ENCODE measurements at regions not wholly inside any gene's neighbourhood (a gene's known extent, or its start where the extent isn't known, plus 50 kb on each side); places are given as distances from the start of the nearest gene placed in this dataset.

- no peak for DNase-seq
These were observed 533.0 kb downstream of the TLE1 start for GRCh38 chr9:81156381-81156780.

GRCh38 chr9:81150016-81150625, 539.2 kb downstream of the TLE1 start:
- DNase-seq, result no peak

- no peak for DNase-seq
These were observed 542.5 kb downstream of the TLE1 start for GRCh38 chr9:81146684-81147337.

- peak; percentile 2 for DNase-seq
These were observed 543.1 kb downstream of the TLE1 start for GRCh38 chr9:81146241-81146640.

- no peak for DNase-seq
These were observed 543.9 kb downstream of the TLE1 start for GRCh38 chr9:81145331-81145963.

GRCh38 chr9:81141961-81142360, 547.4 kb downstream of the TLE1 start:
- DNase-seq, result no peak

- no peak for DNase-seq
These were observed 551.3 kb downstream of the TLE1 start for GRCh38 chr9:81137976-81138568.

GRCh38 chr9:81132796-81133195, 556.6 kb downstream of the TLE1 start:
- no peak for DNase-seq

GRCh38 chr9:81132318-81132717, 557.0 kb downstream of the TLE1 start:
- no peak for DNase-seq

- no peak for DNase-seq
These were observed 560.6 kb downstream of the TLE1 start for GRCh38 chr9:81128701-81129100.

- no peak for DNase-seq
These were observed 563.8 kb downstream of the TLE1 start for GRCh38 chr9:81125446-81126092.

GRCh38 chr9:81123526-81123925, 565.8 kb downstream of the TLE1 start:
- no peak for DNase-seq

GRCh38 chr9:81122749-81123148, 566.6 kb downstream of the TLE1 start:
- DNase-seq, result no peak

GRCh38 chr9:81119591-81119990, 569.8 kb downstream of the TLE1 start:
- no peak for DNase-seq

GRCh38 chr9:81118416-81118815, 570.9 kb downstream of the TLE1 start:
- no peak for DNase-seq

GRCh38 chr9:81116340-81117137, 572.8 kb downstream of the TLE1 start:
- DNase-seq, result no peak

GRCh38 chr9:81113453-81114124, 575.8 kb downstream of the TLE1 start:
- no peak for DNase-seq

- DNase-seq, result peak; percentile 56
These were observed 576.5 kb downstream of the TLE1 start for GRCh38 chr9:81112627-81113452.

- no peak for DNase-seq
These were observed 580.5 kb downstream of the TLE1 start for GRCh38 chr9:81108821-81109220.

- no peak for DNase-seq
These were observed 581.0 kb downstream of the TLE1 start for GRCh38 chr9:81108391-81108790.
